Hepatocyte (in vitro differentiated cells): ENCODE measurements at regions not wholly inside any gene's neighbourhood (a gene's known extent, or its start where the extent isn't known, plus 50 kb on each side); places are given as distances from the start of the nearest gene placed in this dataset.
"Not testable (repeated sequence)": the region's sequence is repeated elsewhere in the genome, so short reads cannot be mapped to it uniquely, and the experiment has no call there.

Experiments used
- DNase-seq: peaks from one replicate; pipeline ENCODE4 v3.0.0-alpha.2; 2016; ENCODE audit warnings: low spot score
- H2AFZ ChIP-seq: fragments of 200-600 bp; sonication (generic); 2 replicates; pipeline ENCODE4 v1.6.0; 2016; ENCODE audit warnings: antibody characterized with exemption, mild to moderate bottlenecking
- H3K27ac ChIP-seq: fragments of 200-600 bp; sonication (generic); 2 replicates; pipeline ENCODE4 v1.5.1; 2016; ENCODE audit warnings: mild to moderate bottlenecking
- H3K27me3 ChIP-seq: fragments of 200-600 bp; sonication (generic); 2 replicates; pipeline ENCODE4 v1.6.1; 2016
- H3K36me3 ChIP-seq: fragments of 200-600 bp; sonication (generic); replicated peaks from 2 replicates; pipeline ENCODE4 v1.5.1; 2016; ENCODE audit warnings: low read depth; ENCODE audit not compliant: insufficient read depth
- H3K4me1 ChIP-seq: fragments of 200-600 bp; sonication (generic); 2 replicates; pipeline ENCODE4 v1.5.1; 2016; ENCODE audit warnings: mild to moderate bottlenecking, moderate library complexity; ENCODE audit not compliant: insufficient read depth
- H3K4me2 ChIP-seq: fragments of 200-600 bp; sonication (generic); 2 replicates; pipeline ENCODE4 v1.6.0; 2016
- H3K4me3 ChIP-seq: fragments of 200-600 bp; sonication (generic); 2 replicates; pipeline ENCODE4 v1.5.1; 2016; ENCODE audit warnings: mild to moderate bottlenecking
- H3K79me2 ChIP-seq: fragments of 200-600 bp; sonication (generic); 2 replicates; pipeline ENCODE4 v1.6.0; 2017; ENCODE audit warnings: mild to moderate bottlenecking
- H3K9me2 ChIP-seq: fragments of 200-600 bp; sonication (generic); replicated peaks from 2 replicates; pipeline ENCODE4 v1.6.0; 2017; ENCODE audit warnings: mild to moderate bottlenecking; ENCODE audit not compliant: insufficient read depth
- H3K9me3 ChIP-seq: fragments of 200-600 bp; sonication (generic); 2 replicates; pipeline ENCODE4 v1.5.1; 2016; ENCODE audit warnings: low read depth, mild to moderate bottlenecking
- H4K20me1 ChIP-seq: fragments of 200-600 bp; sonication (generic); 2 replicates; pipeline ENCODE4 v1.6.0; 2016; ENCODE audit warnings: mild to moderate bottlenecking; ENCODE audit not compliant: insufficient read depth, poor library complexity, severe bottlenecking
- CTCF ChIP-seq: fragments of 200-600 bp; sonication (generic); IDR thresholded peaks from 2 replicates; pipeline ENCODE4 v1.5.1; 2016; ENCODE audit warnings: antibody characterized with exemption, mild to moderate bottlenecking; ENCODE audit not compliant: poor library complexity
- EZH2 ChIP-seq: fragments of 200-600 bp; sonication (generic); IDR thresholded peaks from 2 replicates; pipeline ENCODE4 v1.6.1; 2016; ENCODE audit warnings: antibody characterized with exemption, mild to moderate bottlenecking, borderline replicate concordance
- EZH2phosphoT487 ChIP-seq: fragments of 200-600 bp; sonication (generic); IDR thresholded peaks from one replicate; pipeline ENCODE4 v1.6.1; 2018; ENCODE audit warnings: antibody characterized with exemption, mild to moderate bottlenecking, low read depth, moderate library complexity; ENCODE audit not compliant: unreplicated experiment, severe bottlenecking
- WGBS: methylation state at CpG from one replicate; pipeline ENCODE4 v1.1.6; 2016; ENCODE audit warnings: low lambda C conversion rate; ENCODE audit errors: missing lambda C conversion rate; 5-methylcytosine and 5-hydroxymethylcytosine counted together

DNA sequence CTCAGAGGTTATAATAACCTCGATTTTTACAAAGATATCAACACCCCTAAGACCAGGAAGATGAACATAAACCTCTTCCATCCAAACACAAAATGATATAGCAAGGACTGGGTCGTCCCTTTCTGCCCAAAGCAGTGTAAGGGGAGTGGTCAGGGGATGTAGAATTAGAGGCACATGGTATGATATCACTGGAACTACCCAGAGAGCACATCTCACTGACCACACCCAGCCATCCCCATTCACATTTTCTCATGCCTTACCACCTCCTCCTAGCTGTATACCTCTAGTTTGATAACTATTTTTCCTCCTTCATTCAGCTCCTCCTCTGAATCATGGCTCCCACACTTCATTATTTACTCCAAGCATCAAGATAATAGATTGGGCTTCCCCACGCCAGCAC, 152.6 kb downstream of the COPS8 start:
- WGBS = 77% methylated on average over 3 of the region's 3 CpGs
- no peaks in the 10 kb centered on the region for H3K9me2 ChIP-seq
- H3K79me2 ChIP-seq = no peaks in the 10 kb centered on the region
- TF ChIP-seq EZH2 (no peak), EZH2phosphoT487 (no peak), CTCF (no peak)
- no peak overlapping the region for H3K4me3 ChIP-seq
- H3K9me3 ChIP-seq = no peaks in the 10 kb centered on the region
- no peak for DNase-seq
- H3K27ac ChIP-seq = no peak overlapping the region
- H4K20me1 ChIP-seq = no peaks in the 10 kb centered on the region
- H3K4me2 ChIP-seq = no peak overlapping the region
- H3K4me1 ChIP-seq = peaks cover 7% of the 10 kb centered on the region
- H2AFZ ChIP-seq = no peak overlapping the region
- H3K27me3 ChIP-seq = no peaks in the 10 kb centered on the region
- no peaks in the 10 kb centered on the region for H3K36me3 ChIP-seq

DNA sequence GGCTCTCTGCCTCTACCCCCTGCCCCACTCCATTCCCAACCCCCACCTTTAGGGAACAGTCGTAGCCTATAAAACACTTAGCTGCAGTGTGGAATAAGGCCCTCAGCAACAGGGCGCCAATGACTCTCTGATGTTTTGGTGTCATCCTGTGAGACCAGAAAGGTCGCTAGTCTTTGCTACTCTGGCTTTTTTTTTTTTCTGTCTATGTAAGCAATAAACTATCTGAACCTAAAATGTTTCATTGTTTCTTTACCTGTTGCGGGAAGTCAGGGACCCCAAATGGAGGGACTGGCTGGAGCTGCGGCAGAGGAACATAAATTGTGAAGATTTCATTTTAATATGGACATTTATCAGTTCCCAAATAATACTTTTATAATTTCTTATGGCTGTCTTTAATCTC, 154.6 kb downstream of the COPS8 start:
- Histone ChIP-seq H3K27me3 (no peaks in the 10 kb centered on the region), H3K9me2 (no peaks in the 10 kb centered on the region), H3K79me2 (no peaks in the 10 kb centered on the region), H3K36me3 (no peaks in the 10 kb centered on the region), H3K9me3 (no peaks in the 10 kb centered on the region), H2AFZ (no peak overlapping the region), H4K20me1 (no peaks in the 10 kb centered on the region), H3K4me2 (no peak overlapping the region), H3K4me1 (peaks cover 4% of the 10 kb centered on the region), H3K4me3 (no peak overlapping the region), H3K27ac (no peak overlapping the region)
- DNase-seq = no peak
- WGBS = 95% methylated on average over 5 of the region's 5 CpGs
- TF ChIP-seq CTCF = no peak
- no peak for TF ChIP-seq EZH2
- no peak for TF ChIP-seq EZH2phosphoT487

- not testable (repeated sequence) for H3K4me1 ChIP-seq, H3K36me3 ChIP-seq, H3K27ac ChIP-seq, DNase-seq, H4K20me1 ChIP-seq, H3K9me3 ChIP-seq, H3K4me3 ChIP-seq, H3K9me2 ChIP-seq, H3K79me2 ChIP-seq, H2AFZ ChIP-seq, H3K4me2 ChIP-seq, H3K27me3 ChIP-seq
- 74% methylated on average over 3 of the region's 3 CpGs for WGBS
Observed at GRCh38 chr2:237240868-237241267, 155.2 kb downstream of the COPS8 start.

GRCh38 chr2:237242091-237242536, 156.4 kb downstream of the COPS8 start:
- Histone ChIP-seq H3K36me3 (no peaks in the 10 kb centered on the region), H3K9me2 (no peaks in the 10 kb centered on the region), H3K4me3 (no peak overlapping the region), H3K27ac (no peak overlapping the region), H3K4me1 (no peaks in the 10 kb centered on the region), H3K27me3 (no peaks in the 10 kb centered on the region), H3K9me3 (no peaks in the 10 kb centered on the region), H4K20me1 (no peaks in the 10 kb centered on the region), H3K79me2 (no peaks in the 10 kb centered on the region), H2AFZ (no peak overlapping the region), H3K4me2 (no peak overlapping the region)
- 85% methylated on average over 1 of the region's 1 CpG for WGBS
- DNase-seq = no peak
- TF ChIP-seq CTCF (no peak), EZH2phosphoT487 (no peak), EZH2 (no peak)
